GM12892 (cell line): ENCODE measurements at regions not wholly inside any gene's neighbourhood (a gene's known extent, or its start where the extent isn't known, plus 50 kb on each side); places are given as distances from the start of the nearest gene placed in this dataset.

Experiments used
- POLR2A ChIP-seq: IDR thresholded peaks from 2 replicates; pipeline ENCODE4 v1.6.1; 2011; ENCODE audit warnings: low read depth, low read length, control low read depth
- POLR2AphosphoS5 ChIP-seq: IDR thresholded peaks from 2 replicates; pipeline ENCODE4 v1.6.1; 2011; ENCODE audit warnings: low read depth, low read length, control low read depth
- TAF1 ChIP-seq: IDR thresholded peaks from 2 replicates; pipeline ENCODE4 v1.6.1; 2011; ENCODE audit warnings: low read depth, mild to moderate bottlenecking, control low read depth, low read length, borderline replicate concordance

DNA sequence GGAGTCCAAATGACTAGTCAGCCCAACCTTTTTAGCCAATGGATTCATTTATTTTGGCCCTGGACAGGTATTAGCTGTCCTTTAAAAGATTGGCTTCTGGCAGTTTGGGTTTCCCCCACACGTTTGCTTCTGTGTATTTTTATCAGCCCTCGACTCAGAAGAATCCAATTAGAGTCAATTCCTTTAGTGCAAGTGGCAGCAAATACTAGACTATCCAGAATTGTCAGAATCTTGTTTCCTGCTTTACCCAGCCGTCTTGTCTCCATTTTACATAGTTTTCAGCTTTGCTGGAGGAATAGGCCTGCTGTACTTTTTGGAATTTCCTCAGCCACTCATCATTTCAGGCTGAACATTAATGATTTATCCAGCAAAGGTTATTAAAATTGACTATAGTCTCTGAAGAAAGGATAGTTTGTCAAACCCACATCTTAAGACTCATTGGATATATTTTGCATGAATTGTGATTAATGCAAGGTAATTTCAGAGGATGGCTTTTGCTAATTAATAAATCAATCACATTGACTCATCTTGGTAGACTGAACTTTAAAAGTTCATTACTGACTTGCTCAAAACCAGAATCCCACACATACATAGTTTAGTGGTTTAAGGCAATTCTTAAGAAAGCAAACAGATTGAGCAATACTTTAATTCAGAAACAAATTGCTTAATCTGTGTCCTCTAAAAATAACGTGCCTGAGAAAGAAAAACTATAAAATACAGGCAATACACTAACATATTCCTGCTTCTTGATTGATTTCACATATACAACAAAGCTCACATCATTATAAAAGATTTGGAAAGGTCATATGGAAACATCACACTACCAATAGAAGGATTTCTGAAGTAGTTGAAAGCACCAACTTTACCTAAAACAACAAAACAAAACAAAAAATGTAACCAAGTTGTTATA lies 62.9 kb upstream of the ZNF217 start:
- no peak for TF ChIP-seq POLR2A
- no peak for TF ChIP-seq TAF1
- TF ChIP-seq POLR2AphosphoS5: no peak
